HG03460 (cell line): ENCODE measurements at regions not wholly inside any gene's neighbourhood (a gene's known extent, or its start where the extent isn't known, plus 50 kb on each side); places are given as distances from the start of the nearest gene placed in this dataset.

Experiments used
- ATAC-seq: cut with Tn5 transposase; IDR thresholded peaks from one replicate; pipeline ENCODE4 v1.9.1; 2021; ENCODE audit not compliant: unreplicated experiment

GRCh38 chr5:125574491-125575044 lies 828.1 kb upstream of the ZNF608 start:
- no peak for ATAC-seq

GRCh38 chr5:125575171-125575890 lies 828.9 kb upstream of the ZNF608 start:
- no peak for ATAC-seq

GRCh38 chr5:125575891-125576505 lies 829.6 kb upstream of the ZNF608 start:
- ATAC-seq = no peak

DNA sequence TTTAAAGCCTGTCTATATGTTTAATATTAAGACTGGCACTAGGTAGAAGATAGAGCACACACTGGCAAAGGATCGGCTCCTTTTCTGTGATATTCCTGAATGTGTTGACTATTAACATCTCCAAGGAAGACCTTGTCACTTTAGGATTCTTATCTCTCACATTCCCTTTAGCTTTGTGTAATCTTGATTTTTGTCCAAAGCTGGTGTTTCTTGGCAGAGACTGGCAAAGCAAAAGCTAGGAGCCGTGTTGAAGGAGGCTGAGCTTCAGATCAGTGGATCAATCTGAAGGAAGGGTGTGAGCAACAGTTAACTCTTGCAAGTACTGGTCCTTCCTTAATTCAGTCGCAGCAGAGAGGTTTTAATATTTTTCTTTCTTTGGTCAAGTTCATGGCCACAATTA lies 830.4 kb upstream of the ZNF608 start:
- ATAC-seq = no peak

DNA sequence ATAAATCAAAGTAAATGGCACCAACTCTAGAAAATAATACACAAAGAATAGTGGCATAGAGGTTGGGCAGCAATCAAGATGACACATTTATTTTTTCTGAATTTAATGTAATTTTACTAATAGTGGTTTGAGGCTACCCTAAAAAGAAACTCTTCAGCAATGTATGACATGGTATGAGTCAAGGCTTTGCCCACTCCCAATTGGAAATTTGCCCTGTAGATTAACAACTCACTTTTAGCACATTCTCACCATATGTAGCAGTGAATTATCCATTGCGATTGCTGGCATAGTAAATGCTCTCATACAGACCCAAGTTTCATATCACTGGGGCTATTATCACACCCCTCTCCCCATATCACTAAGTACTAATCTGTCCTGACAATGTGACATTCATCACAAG lies 832.1 kb upstream of the ZNF608 start:
- ATAC-seq = no peak

- ATAC-seq = no peak
Observed at GRCh38 chr5:125579182-125579581, 832.7 kb upstream of the ZNF608 start.

DNA sequence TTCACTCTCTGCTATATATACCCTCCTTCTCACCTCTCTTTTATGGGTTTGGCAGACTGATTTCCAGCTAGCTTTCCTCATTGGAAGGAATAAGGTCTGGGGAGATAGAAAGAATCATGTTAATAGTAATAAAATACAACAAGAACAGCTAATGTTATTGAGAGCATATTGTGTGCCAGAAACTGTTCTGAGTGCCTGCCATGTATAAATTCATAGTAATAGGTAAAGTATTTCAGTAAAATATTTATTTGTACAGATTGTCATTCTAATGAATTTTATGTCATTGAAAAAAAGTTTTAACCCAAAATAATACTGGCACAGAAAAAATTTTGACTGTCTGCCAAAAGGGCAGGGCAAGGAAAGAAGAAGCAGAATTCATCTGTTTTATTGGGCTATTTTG lies 834.9 kb upstream of the ZNF608 start:
- ATAC-seq = no peak

- ATAC-seq = no peak
Observed at GRCh38 chr5:125582352-125582751, 835.9 kb upstream of the ZNF608 start.

DNA sequence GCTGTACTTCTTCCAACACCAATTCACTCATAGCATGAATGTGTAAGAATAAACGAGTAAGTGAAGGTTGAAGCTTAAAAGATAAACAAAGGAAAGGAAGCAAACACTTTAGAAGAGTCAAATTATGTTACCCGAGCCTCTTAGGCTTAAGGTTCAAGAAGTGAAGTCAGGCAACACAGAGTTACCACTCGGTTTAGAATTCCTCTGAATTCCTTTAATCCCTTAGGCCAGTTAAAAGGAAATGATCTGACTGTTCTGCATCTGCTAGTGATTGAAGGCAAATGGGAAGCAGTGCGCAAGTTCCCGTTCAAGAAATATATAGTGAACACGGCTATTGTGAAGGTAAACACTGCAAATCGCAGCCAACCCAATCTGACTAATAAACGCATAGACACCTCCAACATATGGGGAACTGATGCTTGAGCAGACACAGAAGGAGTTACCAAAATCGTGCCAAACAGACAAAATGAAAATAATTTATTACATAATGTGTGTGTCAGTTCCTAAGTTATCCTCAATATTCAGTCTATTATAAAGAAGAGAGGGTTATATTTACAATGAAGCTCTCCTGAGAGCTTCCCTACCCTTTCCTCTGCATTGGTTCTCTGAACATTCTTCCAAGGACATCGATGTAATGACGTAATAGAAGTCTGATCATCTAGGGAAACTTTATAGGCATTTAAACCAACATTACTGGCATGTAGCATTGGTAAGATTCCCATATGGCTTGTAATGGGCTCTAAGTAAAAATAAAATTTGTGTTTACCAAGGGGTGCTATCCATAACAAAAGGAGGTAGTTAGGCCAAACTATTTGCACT lies 837.1 kb upstream of the ZNF608 start:
- ATAC-seq = no peak

- no peak for ATAC-seq
Observed at GRCh38 chr5:125584140-125584520, 837.7 kb upstream of the ZNF608 start.

DNA sequence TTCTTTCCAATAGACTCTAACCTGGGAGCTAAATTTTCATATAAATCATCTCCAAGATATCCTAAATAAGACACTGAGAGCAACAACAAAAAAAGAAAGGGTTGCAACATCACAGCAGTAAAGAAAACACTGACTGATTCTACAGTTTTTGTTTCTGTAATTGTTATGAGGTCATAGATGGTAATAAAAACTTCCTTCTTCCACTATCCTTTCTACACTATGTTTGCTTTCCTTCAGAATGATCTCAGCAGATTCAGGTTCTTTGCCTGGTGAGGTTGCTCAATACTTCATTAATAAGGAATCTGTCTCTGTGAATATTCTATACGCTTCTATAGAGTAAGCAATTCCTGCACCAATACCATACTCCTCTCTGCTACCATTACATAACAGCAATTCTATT lies 835.6 kb upstream of the GRAMD2B start:
- no peak for ATAC-seq

GRCh38 chr5:125592856-125593255 lies 830.4 kb upstream of the GRAMD2B start:
- ATAC-seq = no peak

DNA sequence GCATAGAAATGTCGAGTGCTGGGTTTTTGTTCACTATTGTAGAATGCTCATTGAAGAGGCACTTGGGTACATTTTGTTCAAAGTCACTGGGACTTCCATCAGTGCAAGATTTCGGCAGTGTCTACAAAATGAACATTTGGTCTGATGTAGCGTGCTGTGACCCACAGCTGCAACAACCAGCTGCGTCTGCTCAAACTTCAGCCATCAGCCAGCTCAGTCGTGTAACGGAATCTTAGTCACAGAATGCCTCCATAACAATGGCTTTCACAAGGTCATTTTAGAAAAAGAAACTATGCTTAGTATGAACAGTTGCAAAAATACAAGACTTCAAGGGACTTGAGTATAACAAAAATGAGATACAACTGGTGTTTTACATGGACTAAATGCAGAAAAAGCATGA lies 828.1 kb upstream of the GRAMD2B start:
- no peak for ATAC-seq

GRCh38 chr5:125595845-125596244 lies 827.4 kb upstream of the GRAMD2B start:
- ATAC-seq = no peak

- no peak for ATAC-seq
Observed at GRCh38 chr5:125597338-125597737, 825.9 kb upstream of the GRAMD2B start.

GRCh38 chr5:125600559-125600958 lies 822.6 kb upstream of the GRAMD2B start:
- no peak for ATAC-seq

- ATAC-seq = no peak
Observed at GRCh38 chr5:125602184-125602583, 821.0 kb upstream of the GRAMD2B start.

DNA sequence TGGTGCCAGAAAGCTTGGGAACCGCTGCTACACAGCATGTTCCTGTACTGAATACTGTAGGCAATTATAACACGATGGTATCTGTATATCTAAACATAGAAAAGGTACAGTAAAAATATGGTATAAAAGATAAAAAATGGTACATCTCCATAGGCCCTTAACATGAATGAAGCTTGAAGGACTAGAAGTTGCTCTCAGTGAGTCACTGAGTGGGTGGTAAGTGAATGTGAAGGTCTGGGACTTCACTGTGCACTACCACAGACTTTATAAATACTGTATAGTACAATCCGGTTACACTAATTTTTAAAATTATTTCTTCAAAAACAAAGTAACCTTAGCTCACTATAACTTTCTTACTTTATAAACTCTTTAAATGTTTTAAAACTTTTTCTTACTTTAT lies 819.9 kb upstream of the GRAMD2B start:
- ATAC-seq = no peak

- ATAC-seq = no peak
Observed at GRCh38 chr5:125604104-125604503, 819.1 kb upstream of the GRAMD2B start.

GRCh38 chr5:125607018-125607417 lies 816.2 kb upstream of the GRAMD2B start:
- ATAC-seq = no peak

GRCh38 chr5:125609011-125609410 lies 814.2 kb upstream of the GRAMD2B start:
- no peak for ATAC-seq

GRCh38 chr5:125610892-125611291 lies 812.3 kb upstream of the GRAMD2B start:
- ATAC-seq = no peak
